NB4 (cell line): ENCODE measurements at regions not wholly inside any gene's neighbourhood (a gene's known extent, or its start where the extent isn't known, plus 50 kb on each side); places are given as distances from the start of the nearest gene placed in this dataset.

Source experiments
- DNase-seq: peaks from one replicate; pipeline ENCODE4 v3.0.0; 2010; ENCODE audit warnings: low read depth
- H3K4me3 ChIP-seq: one replicate; pipeline ENCODE4 v1.5.1; 2011; ENCODE audit warnings: mild to moderate bottlenecking, low read depth, low read length, moderate library complexity
- CTCF ChIP-seq: IDR thresholded peaks from one replicate; pipeline ENCODE4 v1.5.1; 2012; ENCODE audit warnings: low read depth, low read length
- MAX ChIP-seq: IDR thresholded peaks from 2 replicates; pipeline ENCODE4 v1.6.1; 2011; ENCODE audit warnings: low read depth, low read length
- MYC ChIP-seq: IDR thresholded peaks from 2 replicates; pipeline ENCODE4 v1.6.1; 2011; ENCODE audit warnings: low read depth, low read length
- POLR2A ChIP-seq: IDR thresholded peaks from 2 replicates; pipeline ENCODE4 v1.6.1; 2011; ENCODE audit warnings: mild to moderate bottlenecking; ENCODE audit not compliant: insufficient read length; ENCODE audit errors: extremely low read depth

- TF ChIP-seq POLR2A (no peak), MYC (no peak), CTCF (no peak), MAX (no peak)
- no peak overlapping the region for H3K4me3 ChIP-seq
- DNase-seq, result no peak
Measured at GRCh38 chr2:198638577-198638976, 819.2 kb downstream of the SATB2 start.

GRCh38 chr2:198630384-198630783 is 826.0 kb downstream of the PLCL1 start:
- H3K4me3 ChIP-seq, result no peak overlapping the region
- TF ChIP-seq CTCF (no peak), MYC (no peak), MAX (no peak), POLR2A (no peak)
- no peak for DNase-seq

GRCh38 chr2:198628596-198628995 is 824.2 kb downstream of the PLCL1 start:
- H3K4me3 ChIP-seq, result no peak overlapping the region
- DNase-seq, result no peak
- TF ChIP-seq MAX (no peak), POLR2A (no peak), MYC (no peak), CTCF (no peak)

- TF ChIP-seq MAX (no peak), MYC (no peak), POLR2A (no peak)
- H3K4me3 ChIP-seq, result no peak overlapping the region
- DNase-seq, result no peak
Measured at GRCh38 chr2:198622986-198623730, 818.8 kb downstream of the PLCL1 start.

- no peak for TF ChIP-seq MAX
- TF ChIP-seq POLR2A, result no peak
- TF ChIP-seq MYC, result no peak
- TF ChIP-seq CTCF, result no peak
- no peak for DNase-seq
- no peak overlapping the region for H3K4me3 ChIP-seq
Measured at GRCh38 chr2:198615972-198616371, 811.6 kb downstream of the PLCL1 start.

- no peak overlapping the region for H3K4me3 ChIP-seq
- TF ChIP-seq POLR2A, result no peak
- TF ChIP-seq MYC, result no peak
- no peak for TF ChIP-seq CTCF
- no peak for TF ChIP-seq MAX
- no peak for DNase-seq
Measured at GRCh38 chr2:198611201-198611600, 806.8 kb downstream of the PLCL1 start.
